ENCODE measurements at regions not wholly inside any gene's neighbourhood (a gene's known extent, or its start where the extent isn't known, plus 50 kb on each side); places are given as distances from the start of the nearest gene placed in this dataset.
A peak's percentile ranks its signal among the peaks of the same experiment; 100 is the strongest.

GRCh38 chr12:24617471-24617870 lies 331.4 kb downstream of the BCAT1 start:
- Histone ChIP-seq H3K27me3 (ENCODE audit: control insufficient read depth, insufficient read depth, low read length) (no peaks in the 10 kb centered on the region), H2BK15ac (ENCODE audit: low read depth, low read length) (no peak overlapping the region), H2AK9ac (replicated peaks; ENCODE audit: low read depth, low read length, poor library complexity) (no peak overlapping the region), H3K9me3 (ENCODE audit: control insufficient read depth, insufficient read depth, low read length) (peaks cover 3% of the 10 kb centered on the region), H2AK5ac (ENCODE audit: low read depth, low read length) (no peak overlapping the region), H3K23ac (ENCODE audit: low read depth, low read length) (no peak overlapping the region), H3K14ac (replicated peaks; ENCODE audit: low read depth, low read length) (peak overlapping the region; percentile 60), H4K8ac (ENCODE audit: low read depth in 2 of 2, low read length in 2 of 2) (peak overlapping the region in 1 of 2 experiments; percentile 8; a peak in 1 of 4 replicates), H2BK120ac (ENCODE audit: low read depth, low read length) (peak overlapping the region; percentile 68), H4K91ac (ENCODE audit: insufficient read depth, low read depth, low read length) (no peak overlapping the region), H3K9ac (ENCODE audit: low read depth, low read length) (no peak overlapping the region), H4K5ac (ENCODE audit: low read depth, low read length) (no peak overlapping the region), H3K4me1 (ENCODE audit: control insufficient read depth, insufficient read depth, low read length) (peaks cover 3% of the 10 kb centered on the region), H3K56ac (ENCODE audit: extremely low read depth, insufficient read depth, low read length) (no peak overlapping the region), H3K18ac (ENCODE audit: low read depth, low read length) (no peak overlapping the region), H2BK20ac (ENCODE audit: low read depth, low read length) (no peak overlapping the region), H3K27ac (ENCODE audit: insufficient read depth, low read length) (no peak overlapping the region), H3K4ac (ENCODE audit: low read depth, low read length) (0 out of 2 replicates have a peak overlapping the region, but pooled peaks have one; percentile 34), H2AFZ (replicated peaks; ENCODE audit: low read length, poor library complexity) (peak overlapping the region; percentile 65), H4K20me1 (ENCODE audit: insufficient read depth, low read length) (no peaks in the 10 kb centered on the region), H3K4me2 (ENCODE audit: low read depth, low read length) (peak overlapping the region; percentile 59), H3K9me1 (ENCODE audit: insufficient read depth, low read length) (peaks cover 4% of the 10 kb centered on the region), H3K4me3 (ENCODE audit: insufficient read depth, low read depth, low read length) (no peak overlapping the region), H3K36me3 (ENCODE audit: control insufficient read depth, insufficient read depth, low read length) (no peaks in the 10 kb centered on the region), H2BK5ac (ENCODE audit: low read depth, low read length, poor library complexity, severe bottlenecking) (peak overlapping the region; percentile 45), H3K79me1 (ENCODE audit: low read depth in 1 of 2, low read length in 2 of 2) (no peaks in the 10 kb centered on the region)
- BruUV-seq (replicated peaks) = no TSS peak
- DNase-seq (peak; percentile 77), ATAC-seq (ENCODE audit: low read depth) (peak; percentile 63)
- POLR2A ChIA-PET (ENCODE audit: unreplicated experiment) = no interaction called here
- WGBS, 2 experiments (ENCODE audit: extremely low coverage in 2 of 2, insufficient read length in 1 of 2) = no CpG with 5 or more reads among the region's 5 CpGs
- no peak for TF ChIP-seq MAFK (IDR thresholded peaks at IDR 0.05; ENCODE audit: low read depth, low read length)
- no peak for TF ChIP-seq RAD21 (IDR thresholded peaks at IDR 0.05; ENCODE audit: low read length)
- no peak for TF ChIP-seq MAZ (IDR thresholded peaks at IDR 0.05; ENCODE audit: borderline replicate concordance, low read depth, low read length)
- TF ChIP-seq POLR2A (IDR thresholded peaks at IDR 0.05; ENCODE audit: low read depth, low read length) = no peak
- TF ChIP-seq CEBPB (IDR thresholded peaks at IDR 0.05; ENCODE audit: low read depth, low read length) = no peak
- no peak for TF ChIP-seq RCOR1 (IDR thresholded peaks at IDR 0.05; ENCODE audit: insufficient replicate concordance, low read length)
- TF ChIP-seq USF2 (IDR thresholded peaks at IDR 0.05; ENCODE audit: low read depth, low read length) = no peak
- TF ChIP-seq NFE2L2 (IDR thresholded peaks at IDR 0.05; ENCODE audit: low read depth, low read length) = no peak
- TF ChIP-seq BHLHE40 (IDR thresholded peaks at IDR 0.05; ENCODE audit: low read depth, low read length) = no peak
- TF ChIP-seq FOS (IDR thresholded peaks at IDR 0.05; ENCODE audit: low read depth, low read length) = no peak
- TF ChIP-seq ELK1 (IDR thresholded peaks at IDR 0.05; ENCODE audit: borderline replicate concordance, low read depth, low read length) = no peak
- no peak for TF ChIP-seq MXI1 (IDR thresholded peaks at IDR 0.05; ENCODE audit: borderline replicate concordance, low read depth, low read length)
- no peak for TF ChIP-seq SMC3 (IDR thresholded peaks at IDR 0.05; ENCODE audit: low read depth, low read length)
- no peak for TF ChIP-seq CHD1 (IDR thresholded peaks at IDR 0.05; ENCODE audit: low read depth, low read length)
- no peak for TF ChIP-seq RFX5 (IDR thresholded peaks at IDR 0.05; ENCODE audit: low read depth, low read length)
- TF ChIP-seq CTCF (conservative IDR thresholded peaks at IDR 0.05; ENCODE audit: low read depth, low read length) = no peak
- intact Hi-C loops (cut with micrococcal nuclease) (no loop called here), in situ Hi-C loops (cut with MboI; ENCODE audit: low sequenced_read_pairs) (no loop called here), dilution Hi-C loops (cut with HindIII; ENCODE audit: low sequenced_read_pairs, unreplicated experiment) (no loop called here)
- CTCF ChIA-PET = interaction anchor here (1.0 kb wide), 1 partner anchor 18 kb away, joined by 3 read pairs; no protein-coding TSS in a partner anchor

Measured in IMR-90 (cell line).